ENCODE measurements at regions not wholly inside any gene's neighbourhood (a gene's known extent, or its start where the extent isn't known, plus 50 kb on each side); places are given as distances from the start of the nearest gene placed in this dataset.

DNA sequence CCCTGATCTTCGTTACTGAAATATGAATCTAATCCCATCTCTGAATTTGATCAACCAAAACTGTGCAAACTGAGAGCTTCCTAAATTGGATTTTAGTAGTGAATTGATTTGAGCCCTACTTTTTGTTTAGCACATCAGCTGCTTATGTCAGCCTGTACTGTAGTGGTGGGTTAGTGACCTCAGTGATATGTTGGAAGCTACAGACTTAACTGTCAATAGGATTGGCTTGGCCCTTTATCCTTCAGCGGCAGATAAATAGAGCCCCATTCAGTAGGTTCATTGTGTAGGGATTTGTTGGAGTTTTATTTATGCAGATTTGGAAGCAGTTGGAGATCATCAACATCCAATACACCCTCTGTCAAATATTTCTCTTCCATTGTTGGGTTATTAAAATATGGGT is 409.7 kb downstream of the SOX2 start:
- TF ChIP-seq, protein P1, sequence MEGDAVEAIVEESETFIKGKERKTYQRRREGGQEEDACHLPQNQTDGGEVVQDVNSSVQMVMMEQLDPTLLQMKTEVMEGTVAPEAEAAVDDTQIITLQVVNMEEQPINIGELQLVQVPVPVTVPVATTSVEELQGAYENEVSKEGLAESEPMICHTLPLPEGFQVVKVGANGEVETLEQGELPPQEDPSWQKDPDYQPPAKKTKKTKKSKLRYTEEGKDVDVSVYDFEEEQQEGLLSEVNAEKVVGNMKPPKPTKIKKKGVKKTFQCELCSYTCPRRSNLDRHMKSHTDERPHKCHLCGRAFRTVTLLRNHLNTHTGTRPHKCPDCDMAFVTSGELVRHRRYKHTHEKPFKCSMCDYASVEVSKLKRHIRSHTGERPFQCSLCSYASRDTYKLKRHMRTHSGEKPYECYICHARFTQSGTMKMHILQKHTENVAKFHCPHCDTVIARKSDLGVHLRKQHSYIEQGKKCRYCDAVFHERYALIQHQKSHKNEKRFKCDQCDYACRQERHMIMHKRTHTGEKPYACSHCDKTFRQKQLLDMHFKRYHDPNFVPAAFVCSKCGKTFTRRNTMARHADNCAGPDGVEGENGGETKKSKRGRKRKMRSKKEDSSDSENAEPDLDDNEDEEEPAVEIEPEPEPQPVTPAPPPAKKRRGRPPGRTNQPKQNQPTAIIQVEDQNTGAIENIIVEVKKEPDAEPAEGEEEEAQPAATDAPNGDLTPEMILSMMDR (IDR thresholded peaks at IDR 0.05), result no peak
- no peak for TF ChIP-seq POLR2A (IDR thresholded peaks at IDR 0.05)

Measured in uterus (tissue), 2 donors.